Ascending aorta (tissue), 2 donors: ENCODE measurements at regions not wholly inside any gene's neighbourhood (a gene's known extent, or its start where the extent isn't known, plus 50 kb on each side); places are given as distances from the start of the nearest gene placed in this dataset.

Experiments used
- DNase-seq, 2 donors: peaks; one replicate each; pipeline ENCODE4 v3.0.0-alpha.2; 2019; ENCODE audit warnings: low spot score in 2 of 2
- H3K27ac ChIP-seq, 2 donors: fragments of 200-600 bp; sonication (generic); one replicate each; pipeline ENCODE4 v1.5.1; 2016 to 2017; ENCODE audit warnings: mild to moderate bottlenecking in 1 of 2
- H3K27me3 ChIP-seq: fragments of 200-600 bp; sonication (generic); one replicate; pipeline ENCODE4 v1.5.1; 2017
- H3K36me3 ChIP-seq, 2 donors: fragments of 200-600 bp; sonication (generic); one replicate each; pipeline ENCODE4 v1.5.1; 2016
- H3K4me1 ChIP-seq, 2 donors: fragments of 200-600 bp; sonication (generic); one replicate each; pipeline ENCODE4 v1.5.1; 2016 to 2017; ENCODE audit warnings: mild to moderate bottlenecking in 1 of 2
- H3K4me3 ChIP-seq, 2 donors: fragments of 200-600 bp; sonication (generic); one replicate each; pipeline ENCODE4 v1.5.1; 2016 to 2017; ENCODE audit warnings: mild to moderate bottlenecking in 1 of 2
- H3K9me3 ChIP-seq, 2 donors: fragments of 200-600 bp; sonication (generic); one replicate each; pipeline ENCODE4 v1.5.1; 2016
- intact Hi-C: fragments of 100-400 bp; cut with DNase I; formaldehyde crosslinking; loops from one replicate; pipeline ENCODE4 v1.15.1; 2023
- TF ChIP-seq, protein P1 (sequence below), 3 experiments: fragments of 200-600 bp in 2 of 3; fragments of 450-650 bp in 1 of 3; sonication (generic) in 2 of 3; IDR thresholded peaks; one replicate each; pipeline ENCODE4 v1.5.1; 2016 to 2019; ENCODE audit warnings: antibody characterized with exemption in 3 of 3, mild to moderate bottlenecking in 1 of 3, moderate library complexity in 1 of 3

DNA sequence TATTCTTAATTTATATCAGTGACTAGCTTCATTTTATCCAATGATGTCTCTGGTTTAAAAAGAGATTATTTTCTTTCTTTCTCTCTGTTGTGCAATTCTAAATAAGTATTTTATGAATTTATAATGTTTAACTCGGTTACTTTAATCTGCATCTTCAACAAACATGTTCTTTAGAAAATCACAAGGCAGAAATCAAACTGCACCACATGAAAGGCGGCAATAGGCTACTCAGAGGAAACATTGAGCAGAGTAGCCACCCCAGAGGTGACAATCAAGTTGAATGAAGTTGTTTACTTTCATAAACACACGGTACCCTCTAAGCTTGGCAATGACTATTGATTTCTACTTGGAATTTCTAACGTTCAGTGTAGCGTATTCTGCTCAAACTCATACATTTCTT, 677.8 kb upstream of the ROBO1 start:
- TF ChIP-seq, protein P1, sequence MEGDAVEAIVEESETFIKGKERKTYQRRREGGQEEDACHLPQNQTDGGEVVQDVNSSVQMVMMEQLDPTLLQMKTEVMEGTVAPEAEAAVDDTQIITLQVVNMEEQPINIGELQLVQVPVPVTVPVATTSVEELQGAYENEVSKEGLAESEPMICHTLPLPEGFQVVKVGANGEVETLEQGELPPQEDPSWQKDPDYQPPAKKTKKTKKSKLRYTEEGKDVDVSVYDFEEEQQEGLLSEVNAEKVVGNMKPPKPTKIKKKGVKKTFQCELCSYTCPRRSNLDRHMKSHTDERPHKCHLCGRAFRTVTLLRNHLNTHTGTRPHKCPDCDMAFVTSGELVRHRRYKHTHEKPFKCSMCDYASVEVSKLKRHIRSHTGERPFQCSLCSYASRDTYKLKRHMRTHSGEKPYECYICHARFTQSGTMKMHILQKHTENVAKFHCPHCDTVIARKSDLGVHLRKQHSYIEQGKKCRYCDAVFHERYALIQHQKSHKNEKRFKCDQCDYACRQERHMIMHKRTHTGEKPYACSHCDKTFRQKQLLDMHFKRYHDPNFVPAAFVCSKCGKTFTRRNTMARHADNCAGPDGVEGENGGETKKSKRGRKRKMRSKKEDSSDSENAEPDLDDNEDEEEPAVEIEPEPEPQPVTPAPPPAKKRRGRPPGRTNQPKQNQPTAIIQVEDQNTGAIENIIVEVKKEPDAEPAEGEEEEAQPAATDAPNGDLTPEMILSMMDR (IDR thresholded peaks at IDR 0.05), result no peak
- Histone ChIP-seq H3K4me3 (no peak overlapping the region), H3K36me3 (no peaks in the 10 kb centered on the region), H3K27ac (no peak overlapping the region), H3K9me3 (no peaks in the 10 kb centered on the region), H3K27me3 (no peaks in the 10 kb centered on the region), H3K4me1 (no peaks in the 10 kb centered on the region)
- intact Hi-C loops, result no loop called here
- no peak for DNase-seq

DNA sequence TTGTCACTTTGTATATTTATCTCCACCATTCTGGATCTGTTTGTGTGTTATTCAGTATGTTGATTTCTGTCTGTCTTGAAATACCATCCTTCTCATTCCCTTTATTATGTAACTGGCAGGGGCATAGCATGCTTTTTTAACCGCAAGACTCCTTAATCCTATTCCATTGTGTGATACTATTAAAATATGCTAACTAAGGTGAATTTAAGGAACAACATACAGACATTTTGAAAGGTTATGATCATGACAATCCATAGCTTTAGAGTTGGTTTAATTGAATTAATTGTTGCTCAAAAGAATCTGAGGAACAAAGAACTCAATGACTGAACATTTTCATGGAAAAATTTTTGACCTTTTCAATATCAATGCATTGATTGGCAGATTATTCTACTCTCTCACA, 677.3 kb upstream of the ROBO1 start:
- DNase-seq, result no peak
- Histone ChIP-seq H3K27ac (no peak overlapping the region), H3K9me3 (no peaks in the 10 kb centered on the region), H3K36me3 (no peaks in the 10 kb centered on the region), H3K4me3 (no peak overlapping the region), H3K27me3 (no peaks in the 10 kb centered on the region), H3K4me1 (no peaks in the 10 kb centered on the region)
- TF ChIP-seq, protein P1 (IDR thresholded peaks at IDR 0.05), result no peak
- intact Hi-C loops, result no loop called here

DNA sequence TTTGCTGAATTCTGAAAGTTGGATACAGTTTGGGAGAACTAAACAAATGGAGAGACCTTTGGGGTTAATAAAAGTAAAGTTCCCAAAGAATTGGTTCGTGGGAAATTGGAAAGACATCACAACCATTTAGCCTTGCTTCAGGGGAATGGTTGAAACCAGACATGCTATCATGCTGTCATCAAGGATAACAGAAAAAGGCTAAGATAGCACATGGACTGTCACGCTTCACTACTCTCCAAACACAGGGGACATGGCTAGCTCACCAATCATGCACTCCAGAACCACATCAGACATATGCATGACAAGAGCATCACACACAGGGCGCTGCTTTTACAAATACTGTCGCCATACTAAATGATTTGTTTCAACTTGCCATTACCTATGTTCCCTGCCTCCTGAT, 671.7 kb upstream of the ROBO1 start:
- TF ChIP-seq, protein P1 (IDR thresholded peaks at IDR 0.05), result no peak

DNA sequence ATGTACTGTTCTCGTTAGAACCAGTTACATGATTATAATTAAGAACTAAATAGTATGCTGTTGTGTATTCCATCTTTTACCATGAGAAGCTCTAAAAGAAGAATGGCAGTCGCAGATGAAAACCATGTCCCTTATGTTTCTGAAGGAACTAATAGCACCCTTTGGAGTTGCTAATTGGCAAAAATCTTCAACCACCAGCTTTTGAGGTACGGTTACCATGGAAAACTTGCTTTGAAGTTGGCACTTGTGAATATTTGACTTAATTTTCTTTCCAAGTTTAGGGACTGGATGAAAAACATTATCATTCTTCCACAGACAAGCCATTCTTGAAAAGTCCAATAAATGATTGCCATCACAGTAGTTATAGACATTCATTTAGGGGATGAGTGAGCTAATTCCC, 666.6 kb upstream of the ROBO1 start:
- no peaks in the 10 kb centered on the region for H3K27me3 ChIP-seq
- H3K9me3 ChIP-seq, result no peaks in the 10 kb centered on the region
- TF ChIP-seq, protein P1 (IDR thresholded peaks at IDR 0.05), result no peak
- H3K4me1 ChIP-seq, result no peaks in the 10 kb centered on the region
- DNase-seq, result no peak
- intact Hi-C loops, result no loop called here
- H3K36me3 ChIP-seq, result no peaks in the 10 kb centered on the region
- H3K4me3 ChIP-seq, result no peak overlapping the region
- H3K27ac ChIP-seq, result no peak overlapping the region

More for the DNA sequence above, 671.7 kb upstream of the ROBO1 start:
- no peaks in the 10 kb centered on the region for H3K4me1 ChIP-seq
- no peak overlapping the region for H3K4me3 ChIP-seq
- H3K27ac ChIP-seq, result no peak overlapping the region
- DNase-seq, result no peak
- intact Hi-C loops, result no loop called here
- H3K27me3 ChIP-seq, result no peaks in the 10 kb centered on the region
- no peaks in the 10 kb centered on the region for H3K9me3 ChIP-seq
- H3K36me3 ChIP-seq, result no peaks in the 10 kb centered on the region

DNA sequence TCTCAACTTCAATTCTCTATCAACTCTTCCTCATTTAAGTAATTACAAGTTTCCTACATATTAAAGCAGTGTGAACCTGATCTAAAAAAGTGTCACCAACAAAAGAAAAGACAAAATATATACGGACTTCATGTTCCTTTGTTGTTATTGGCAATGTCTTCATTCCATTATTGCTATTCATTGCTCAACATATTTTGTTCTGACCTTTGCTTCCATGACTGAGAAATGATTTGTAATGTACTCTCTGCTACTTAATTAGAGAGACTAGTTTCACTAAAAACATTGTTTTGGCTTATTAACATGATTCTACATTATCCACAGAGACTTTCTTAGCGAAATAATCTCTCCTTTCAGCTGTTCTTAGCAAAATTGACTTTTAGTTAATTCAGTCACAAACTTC, 657.2 kb upstream of the ROBO1 start:
- no peaks in the 10 kb centered on the region for H3K36me3 ChIP-seq
- H3K27ac ChIP-seq, result no peak overlapping the region
- H3K4me1 ChIP-seq, result no peaks in the 10 kb centered on the region
- no peak for DNase-seq
- no peak overlapping the region for H3K4me3 ChIP-seq
- intact Hi-C loops, result no loop called here
- H3K9me3 ChIP-seq, result no peaks in the 10 kb centered on the region
- H3K27me3 ChIP-seq, result no peaks in the 10 kb centered on the region
- TF ChIP-seq, protein P1 (IDR thresholded peaks at IDR 0.05), result no peak

DNA sequence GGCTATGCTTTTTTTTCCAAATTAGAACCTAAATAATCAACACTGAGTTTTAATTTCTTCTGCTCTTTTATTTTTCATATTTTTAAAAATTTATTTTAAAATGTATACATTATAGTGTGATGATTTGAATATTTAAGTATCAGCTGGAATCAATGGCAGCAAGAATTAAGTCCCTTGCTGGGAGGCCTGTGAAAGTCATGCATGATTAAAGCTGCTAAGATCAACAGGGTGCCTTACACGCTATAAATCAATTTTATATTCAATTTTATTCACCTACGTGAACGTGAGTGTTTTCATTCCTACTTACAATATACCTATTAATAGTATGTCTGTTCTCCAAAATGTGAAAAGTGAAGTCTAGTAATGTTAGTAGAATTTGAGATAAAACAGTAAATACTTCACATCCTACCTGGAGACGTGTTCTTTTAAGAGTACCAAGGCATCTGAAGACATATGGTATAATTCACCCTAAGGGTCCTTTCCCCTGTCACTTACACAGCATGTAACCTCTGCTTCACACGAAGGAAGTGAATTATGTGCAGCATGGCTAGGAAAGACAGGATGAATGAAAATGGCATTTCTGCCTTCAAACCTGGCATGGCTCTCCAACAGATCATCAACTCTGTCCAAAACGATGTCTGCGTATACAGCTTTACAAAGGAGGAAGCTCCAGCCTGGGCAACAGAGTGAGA, 640.4 kb upstream of the ROBO1 start:
- Histone ChIP-seq H3K4me3 (no peak overlapping the region), H3K27me3 (no peaks in the 10 kb centered on the region), H3K36me3 (no peaks in the 10 kb centered on the region), H3K9me3 (no peaks in the 10 kb centered on the region), H3K27ac (no peak overlapping the region), H3K4me1 (no peaks in the 10 kb centered on the region)
- no peak for DNase-seq
- TF ChIP-seq, protein P1 (IDR thresholded peaks at IDR 0.05), result no peak
- intact Hi-C loops, result no loop called here
